DOHH2 (cell line): ENCODE measurements at regions not wholly inside any gene's neighbourhood (a gene's known extent, or its start where the extent isn't known, plus 50 kb on each side); places are given as distances from the start of the nearest gene placed in this dataset.

Experiments used
- H3F3A ChIP-seq: fragments of 200-600 bp; sonication (generic), shearing (Covaris generic); 2 replicates; pipeline ENCODE4 v1.6.0; 2016; ENCODE audit warnings: antibody characterized with exemption, mild to moderate bottlenecking; ENCODE audit not compliant: control insufficient read depth, insufficient read depth
- H3K27ac ChIP-seq: fragments of 200-600 bp; sonication (generic); 2 replicates; pipeline ENCODE4 v1.5.1; 2014; ENCODE audit warnings: low read depth, mild to moderate bottlenecking, low read length, moderate library complexity
- H3K27me3 ChIP-seq: fragments of 200-600 bp; sonication (generic); 2 replicates; pipeline ENCODE4 v1.6.1; 2014; ENCODE audit warnings: mild to moderate bottlenecking, low read length, mixed read lengths; ENCODE audit not compliant: control insufficient read depth
- H3K36me3 ChIP-seq: fragments of 200-600 bp; sonication (generic); 2 replicates; pipeline ENCODE4 v1.6.1; 2014; ENCODE audit warnings: mild to moderate bottlenecking, low read length, moderate library complexity, mixed read lengths; ENCODE audit not compliant: control insufficient read depth
- H3K4me1 ChIP-seq: fragments of 200-600 bp; sonication (generic); 2 replicates; pipeline ENCODE4 v1.6.1; 2014; ENCODE audit warnings: mild to moderate bottlenecking, low read length, mixed read lengths; ENCODE audit not compliant: control insufficient read depth
- H3K4me2 ChIP-seq: fragments of 200-600 bp; sonication (generic); 2 replicates; pipeline ENCODE4 v1.6.0; 2014; ENCODE audit warnings: mild to moderate bottlenecking, low read length, moderate library complexity
- H3K4me3 ChIP-seq: fragments of 200-600 bp; sonication (generic); 2 replicates; pipeline ENCODE4 v1.5.1; 2014; ENCODE audit warnings: mild to moderate bottlenecking, low read length, mixed read lengths
- H3K79me2 ChIP-seq: fragments of 200-600 bp; sonication (generic); 2 replicates; pipeline ENCODE4 v1.6.1; 2014; ENCODE audit warnings: mild to moderate bottlenecking, low read length, mixed read lengths; ENCODE audit not compliant: control insufficient read depth
- H3K9me2 ChIP-seq: fragments of 200-600 bp; sonication (generic); replicated peaks from 2 replicates; pipeline ENCODE4 v1.6.1; 2014; ENCODE audit warnings: mild to moderate bottlenecking, low read length, mixed read lengths; ENCODE audit not compliant: control insufficient read depth
- H3K9me3 ChIP-seq: fragments of 200-600 bp; sonication (generic); 2 replicates; pipeline ENCODE4 v1.6.1; 2014; ENCODE audit warnings: antibody characterized with exemption, low read length, mixed read lengths; ENCODE audit not compliant: control insufficient read depth, insufficient read depth
- H4K20me1 ChIP-seq: fragments of 200-600 bp; sonication (generic); 2 replicates; pipeline ENCODE4 v1.6.0; 2014; ENCODE audit warnings: low read depth, mild to moderate bottlenecking, antibody characterized with exemption, low read length, moderate library complexity; ENCODE audit not compliant: control insufficient read depth, insufficient read depth
- EZH2phosphoT487 ChIP-seq: fragments of 200-600 bp; sonication (generic); IDR thresholded peaks from 2 replicates; pipeline ENCODE4 v1.6.1; 2017; ENCODE audit warnings: borderline replicate concordance, mild to moderate bottlenecking, antibody characterized with exemption, low read length, moderate library complexity, mixed read lengths
- TF ChIP-seq, protein P1 (sequence below): fragments of 200-600 bp; sonication (generic); IDR thresholded peaks from one replicate; pipeline ENCODE4 v1.5.1; 2014; ENCODE audit warnings: antibody characterized with exemption, mild to moderate bottlenecking, low read depth, low read length; ENCODE audit not compliant: poor library complexity, severe bottlenecking

DNA sequence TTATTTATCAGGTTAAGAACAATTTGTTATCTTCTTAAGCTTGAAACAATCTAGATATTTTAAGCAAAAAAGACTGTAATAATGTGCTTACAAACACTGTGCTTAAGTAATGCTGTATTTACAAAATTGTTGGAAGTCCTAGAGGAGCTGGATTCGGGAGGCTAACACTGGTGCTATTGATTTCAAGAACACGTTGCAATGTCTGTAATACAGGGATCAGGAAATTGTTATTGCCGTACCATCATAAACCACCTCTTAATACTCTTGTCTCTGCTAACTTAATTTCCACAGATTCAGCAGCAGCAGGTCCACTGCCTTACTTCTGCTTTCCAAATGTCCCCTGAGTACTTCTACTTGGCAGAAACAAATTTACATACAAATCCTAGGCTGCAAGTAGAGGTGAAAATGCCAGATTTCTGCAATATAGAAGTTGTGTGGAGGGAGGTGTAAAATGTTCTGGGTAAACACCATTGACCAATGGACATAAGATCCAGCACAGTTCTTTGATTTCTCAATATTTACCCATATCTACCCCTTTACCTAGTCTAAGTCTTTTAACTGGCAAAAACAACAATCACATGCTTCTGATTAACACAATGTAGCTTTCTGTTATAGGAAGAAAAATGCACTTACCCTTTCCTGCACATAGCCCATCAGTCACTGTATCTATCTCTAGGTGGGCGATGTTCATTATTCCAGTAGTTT, 663.4 kb downstream of the TMTC2 start:
- Histone ChIP-seq H3K4me3 (no peak overlapping the region), H3K9me3 (no peaks in the 10 kb centered on the region), H3K27me3 (no peaks in the 10 kb centered on the region), H4K20me1 (no peaks in the 10 kb centered on the region), H3K79me2 (no peaks in the 10 kb centered on the region), H3K36me3 (no peaks in the 10 kb centered on the region), H3K9me2 (no peaks in the 10 kb centered on the region), H3K4me2 (no peak overlapping the region), H3F3A (no peaks in the 10 kb centered on the region), H3K27ac (no peak overlapping the region), H3K4me1 (no peaks in the 10 kb centered on the region)
- TF ChIP-seq, protein P1, sequence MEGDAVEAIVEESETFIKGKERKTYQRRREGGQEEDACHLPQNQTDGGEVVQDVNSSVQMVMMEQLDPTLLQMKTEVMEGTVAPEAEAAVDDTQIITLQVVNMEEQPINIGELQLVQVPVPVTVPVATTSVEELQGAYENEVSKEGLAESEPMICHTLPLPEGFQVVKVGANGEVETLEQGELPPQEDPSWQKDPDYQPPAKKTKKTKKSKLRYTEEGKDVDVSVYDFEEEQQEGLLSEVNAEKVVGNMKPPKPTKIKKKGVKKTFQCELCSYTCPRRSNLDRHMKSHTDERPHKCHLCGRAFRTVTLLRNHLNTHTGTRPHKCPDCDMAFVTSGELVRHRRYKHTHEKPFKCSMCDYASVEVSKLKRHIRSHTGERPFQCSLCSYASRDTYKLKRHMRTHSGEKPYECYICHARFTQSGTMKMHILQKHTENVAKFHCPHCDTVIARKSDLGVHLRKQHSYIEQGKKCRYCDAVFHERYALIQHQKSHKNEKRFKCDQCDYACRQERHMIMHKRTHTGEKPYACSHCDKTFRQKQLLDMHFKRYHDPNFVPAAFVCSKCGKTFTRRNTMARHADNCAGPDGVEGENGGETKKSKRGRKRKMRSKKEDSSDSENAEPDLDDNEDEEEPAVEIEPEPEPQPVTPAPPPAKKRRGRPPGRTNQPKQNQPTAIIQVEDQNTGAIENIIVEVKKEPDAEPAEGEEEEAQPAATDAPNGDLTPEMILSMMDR, result no peak
- no peak for TF ChIP-seq EZH2phosphoT487

DNA sequence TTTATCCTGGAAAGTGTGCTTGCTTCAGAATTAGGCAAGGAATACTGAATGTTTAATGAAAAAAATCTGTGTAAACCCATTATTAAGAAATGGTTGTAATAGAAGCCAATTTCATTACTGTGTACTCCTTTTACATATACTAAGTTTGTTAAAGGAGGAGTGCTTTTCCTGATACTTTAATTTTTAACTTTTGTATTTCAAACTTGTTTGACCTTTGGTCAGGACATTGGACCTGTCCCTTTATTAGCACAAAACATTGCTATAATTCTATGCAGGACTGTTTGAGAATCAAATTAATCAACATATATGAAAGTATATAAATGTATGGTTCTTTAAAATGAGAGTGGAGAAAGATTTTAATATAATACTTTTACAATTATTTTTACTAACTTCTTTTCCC, 659.6 kb downstream of the TMTC2 start:
- Histone ChIP-seq H4K20me1 (no peaks in the 10 kb centered on the region), H3K36me3 (no peaks in the 10 kb centered on the region), H3K9me2 (no peaks in the 10 kb centered on the region), H3F3A (no peaks in the 10 kb centered on the region), H3K4me2 (no peak overlapping the region), H3K27me3 (no peaks in the 10 kb centered on the region), H3K4me1 (no peaks in the 10 kb centered on the region), H3K79me2 (no peaks in the 10 kb centered on the region), H3K9me3 (no peaks in the 10 kb centered on the region), H3K27ac (no peak overlapping the region), H3K4me3 (no peak overlapping the region)
- no peak for TF ChIP-seq EZH2phosphoT487
- TF ChIP-seq, protein P1, result no peak

DNA sequence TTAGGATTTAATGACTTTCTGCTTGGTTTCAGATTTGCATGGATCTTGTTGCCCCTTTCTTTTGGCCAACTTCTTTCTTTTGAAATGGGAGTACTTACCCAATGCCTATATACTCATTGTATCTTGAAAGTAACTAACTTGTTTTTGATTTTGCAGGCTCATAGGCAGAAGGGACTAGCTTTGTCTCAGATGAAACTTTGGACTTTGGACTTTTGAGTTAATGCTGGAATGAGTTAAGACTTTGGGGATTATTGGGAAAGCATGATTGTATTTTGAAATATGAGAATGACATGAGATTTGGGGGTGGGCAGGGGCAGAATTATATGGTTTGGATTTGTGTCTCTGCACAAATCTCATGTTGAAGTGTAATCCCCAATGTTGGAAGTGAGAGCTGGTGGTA, 657.1 kb downstream of the TMTC2 start:
- H3K27me3 ChIP-seq, result no peaks in the 10 kb centered on the region
- H3K4me3 ChIP-seq, result no peak overlapping the region
- no peaks in the 10 kb centered on the region for H3K36me3 ChIP-seq
- no peaks in the 10 kb centered on the region for H3K4me1 ChIP-seq
- H3F3A ChIP-seq, result no peaks in the 10 kb centered on the region
- no peaks in the 10 kb centered on the region for H3K9me2 ChIP-seq
- TF ChIP-seq EZH2phosphoT487, result no peak
- TF ChIP-seq, protein P1, result no peak
- H3K27ac ChIP-seq, result no peak overlapping the region
- no peak overlapping the region for H3K4me2 ChIP-seq
- no peaks in the 10 kb centered on the region for H3K9me3 ChIP-seq
- no peaks in the 10 kb centered on the region for H4K20me1 ChIP-seq
- no peaks in the 10 kb centered on the region for H3K79me2 ChIP-seq
